Panc1 (cell line): ENCODE measurements at regions not wholly inside any gene's neighbourhood (a gene's known extent, or its start where the extent isn't known, plus 50 kb on each side); places are given as distances from the start of the nearest gene placed in this dataset.
"Not testable (repeated sequence)": the region's sequence is repeated elsewhere in the genome, so short reads cannot be mapped to it uniquely, and the experiment has no call there.

Experiments
- ATAC-seq: fragments of 200-7000 bp; cut with Tn5 transposase; 2 replicates; pipeline ENCODE4 v1.9.1; 2020; ENCODE audit warnings: mild to moderate bottlenecking, moderate library complexity
- BruUV-seq: library from RNA; stranded (reverse); fragments of 400-500 nt; replicated peaks from 2 replicates; lab custom pipeline; 2021; lab: Mats Ljungman, UMichigan
- CTCF ChIA-PET: fragments of 300-600 bp; sonication (Branson Sonifier 250); formaldehyde crosslinking; loops from one replicate; lab custom pipeline; 2022; ENCODE audit warnings: antibody characterized with exemption; lab: Charles Lee
- POLR2A ChIA-PET: fragments of 300-600 bp; sonication (Branson Sonifier 250); formaldehyde crosslinking; loops from one replicate; lab custom pipeline; 2022; ENCODE audit warnings: antibody characterized with exemption; lab: Charles Lee
- DNase-seq: peaks from one replicate; pipeline ENCODE4 v3.0.0-alpha.2; 2010; ENCODE audit warnings: low read depth, low spot score
- H3K27ac ChIP-seq: 2 replicates; pipeline ENCODE4 v1.5.1; 2011; ENCODE audit warnings: mild to moderate bottlenecking, low read length, inconsistent platforms
- H3K27me3 ChIP-seq: fragments of 200-500 bp; sonication (Bioruptor generic); 2 replicates; pipeline ENCODE4 v1.6.0; 2014; ENCODE audit warnings: low read length, inconsistent platforms; ENCODE audit not compliant: control insufficient read depth, insufficient read depth
- H3K36me3 ChIP-seq: fragments of 200-500 bp; sonication (Bioruptor generic); 2 replicates; pipeline ENCODE4 v1.5.1; 2014; ENCODE audit warnings: inconsistent platforms, mild to moderate bottlenecking, low read length, moderate library complexity; ENCODE audit not compliant: control insufficient read depth, insufficient read depth
- H3K4me1 ChIP-seq: 2 replicates; pipeline ENCODE4 v1.5.1; 2011; ENCODE audit warnings: inconsistent platforms, mild to moderate bottlenecking, low read length, moderate library complexity; ENCODE audit not compliant: control insufficient read depth, insufficient read depth
- H3K4me3 ChIP-seq, 2 experiments: 2 replicates each; pipeline ENCODE4 v1.5.1; 2011 to 2012; ENCODE audit warnings: low read depth in 2 of 2, low read length in 2 of 2, mild to moderate bottlenecking in 2 of 2, inconsistent platforms in 1 of 2, moderate library complexity in 1 of 2
- H3K9me3 ChIP-seq: fragments of 200-500 bp; sonication (Bioruptor generic); 2 replicates; pipeline ENCODE4 v1.5.1; 2014; ENCODE audit warnings: low read depth, mild to moderate bottlenecking, inconsistent platforms, low read length, moderate library complexity; ENCODE audit not compliant: control insufficient read depth, insufficient read depth
- POLR2AphosphoS5 ChIP-seq: IDR thresholded peaks from 2 replicates; pipeline ENCODE4 v1.6.1; 2012; ENCODE audit warnings: mild to moderate bottlenecking, low read depth, low read length, moderate library complexity
- REST ChIP-seq, 2 experiments: IDR thresholded peaks; 2 replicates each; pipeline ENCODE4 v1.6.1; 2011 to 2012; ENCODE audit warnings: low read depth in 2 of 2, control low read depth in 1 of 2, low read length in 1 of 2, mild to moderate bottlenecking in 1 of 2, moderate library complexity in 1 of 2; ENCODE audit not compliant: insufficient read depth in 1 of 2
- SIN3A ChIP-seq: IDR thresholded peaks from 2 replicates; pipeline ENCODE4 v1.6.1; 2012; ENCODE audit warnings: low read depth, mild to moderate bottlenecking, low read length, moderate library complexity, borderline replicate concordance; ENCODE audit not compliant: insufficient read depth
- TCF7L2 ChIP-seq: IDR thresholded peaks from 2 replicates; pipeline ENCODE4 v1.6.1; 2011; ENCODE audit warnings: mild to moderate bottlenecking, low read depth, low read length, inconsistent platforms
- in situ Hi-C: cut with HindIII; loops from 2 replicates; pipeline ENCODE4 v1.10.0; 2016; ENCODE audit warnings: low sequenced_read_pairs, low pct_unique_long_range_greater_than_20kb
- intact Hi-C: fragments of 100-400 bp; cut with micrococcal nuclease; formaldehyde crosslinking; loops from one replicate; pipeline ENCODE4 v1.10.0; 2022; ENCODE audit not compliant: unreplicated experiment
- TF ChIP-seq, protein P1 (sequence below): fragments of 450-650 bp; IDR thresholded peaks from 2 replicates; pipeline ENCODE4 v1.5.1; 2017; ENCODE audit warnings: mild to moderate bottlenecking

GRCh38 chr16:26594666-26595065 is 472.1 kb upstream of the C16orf82 start:
- H3K36me3 ChIP-seq, result no peaks in the 10 kb centered on the region
- TF ChIP-seq POLR2AphosphoS5 (no peak), SIN3A (no peak), REST (IDR thresholded peaks at IDR 0.05; ENCODE audit: insufficient read depth in 1 of 2, low read depth in 2 of 2, low read length in 1 of 2) (no peak), TCF7L2 (no peak)
- TF ChIP-seq, protein P1, sequence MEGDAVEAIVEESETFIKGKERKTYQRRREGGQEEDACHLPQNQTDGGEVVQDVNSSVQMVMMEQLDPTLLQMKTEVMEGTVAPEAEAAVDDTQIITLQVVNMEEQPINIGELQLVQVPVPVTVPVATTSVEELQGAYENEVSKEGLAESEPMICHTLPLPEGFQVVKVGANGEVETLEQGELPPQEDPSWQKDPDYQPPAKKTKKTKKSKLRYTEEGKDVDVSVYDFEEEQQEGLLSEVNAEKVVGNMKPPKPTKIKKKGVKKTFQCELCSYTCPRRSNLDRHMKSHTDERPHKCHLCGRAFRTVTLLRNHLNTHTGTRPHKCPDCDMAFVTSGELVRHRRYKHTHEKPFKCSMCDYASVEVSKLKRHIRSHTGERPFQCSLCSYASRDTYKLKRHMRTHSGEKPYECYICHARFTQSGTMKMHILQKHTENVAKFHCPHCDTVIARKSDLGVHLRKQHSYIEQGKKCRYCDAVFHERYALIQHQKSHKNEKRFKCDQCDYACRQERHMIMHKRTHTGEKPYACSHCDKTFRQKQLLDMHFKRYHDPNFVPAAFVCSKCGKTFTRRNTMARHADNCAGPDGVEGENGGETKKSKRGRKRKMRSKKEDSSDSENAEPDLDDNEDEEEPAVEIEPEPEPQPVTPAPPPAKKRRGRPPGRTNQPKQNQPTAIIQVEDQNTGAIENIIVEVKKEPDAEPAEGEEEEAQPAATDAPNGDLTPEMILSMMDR, result no peak
- intact Hi-C loops (no loop called here), in situ Hi-C loops (no loop called here)
- H3K27ac ChIP-seq, result no peak overlapping the region
- peaks cover 2% of the 10 kb centered on the region; the same call in 1 of the 2 replicates for H3K27me3 ChIP-seq
- ATAC-seq (no peak), DNase-seq (no peak)
- no peak overlapping the region for H3K4me3 ChIP-seq
- CTCF ChIA-PET, result no interaction called here
- BruUV-seq, result no TSS peak
- no peaks in the 10 kb centered on the region for H3K9me3 ChIP-seq
- no peaks in the 10 kb centered on the region for H3K4me1 ChIP-seq
- POLR2A ChIA-PET, result no interaction called here

DNA sequence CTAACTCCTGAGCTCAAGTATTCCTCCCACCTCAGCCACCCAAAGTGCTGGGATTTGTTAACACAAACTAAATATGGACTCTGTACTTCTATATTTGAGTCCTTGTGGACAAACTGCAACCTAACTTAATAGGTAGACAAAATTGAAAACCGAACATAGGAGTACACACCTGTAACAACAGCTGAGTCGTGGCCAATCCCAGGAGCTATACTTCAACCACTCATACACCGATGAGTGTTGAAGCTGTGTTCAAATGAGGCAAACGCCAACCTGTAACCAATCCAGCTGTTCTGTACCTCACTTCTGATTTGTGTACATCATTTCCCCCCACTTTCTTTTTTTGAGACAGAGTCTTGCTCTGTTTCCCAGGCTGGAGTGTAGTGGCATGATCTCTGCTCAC is 471.5 kb upstream of the C16orf82 start:
- H3K27me3 ChIP-seq, result peaks cover 2% of the 10 kb centered on the region; the same call in 1 of the 2 replicates
- ChIA-PET POLR2A (no interaction called here), CTCF (no interaction called here)
- no peak overlapping the region for H3K27ac ChIP-seq
- H3K36me3 ChIP-seq, result no peaks in the 10 kb centered on the region
- no peak for ATAC-seq
- no peak for TF ChIP-seq SIN3A
- no peak for TF ChIP-seq POLR2AphosphoS5
- TF ChIP-seq TCF7L2, result no peak
- TF ChIP-seq, protein P1, result no peak
- no peak for TF ChIP-seq REST (IDR thresholded peaks at IDR 0.05; ENCODE audit: insufficient read depth in 1 of 2, low read depth in 2 of 2, low read length in 1 of 2)
- H3K4me1 ChIP-seq, result no peaks in the 10 kb centered on the region
- no peak for DNase-seq
- BruUV-seq, result no TSS peak
- H3K4me3 ChIP-seq, result no peak overlapping the region
- intact Hi-C loops (no loop called here), in situ Hi-C loops (no loop called here)
- no peaks in the 10 kb centered on the region for H3K9me3 ChIP-seq

DNA sequence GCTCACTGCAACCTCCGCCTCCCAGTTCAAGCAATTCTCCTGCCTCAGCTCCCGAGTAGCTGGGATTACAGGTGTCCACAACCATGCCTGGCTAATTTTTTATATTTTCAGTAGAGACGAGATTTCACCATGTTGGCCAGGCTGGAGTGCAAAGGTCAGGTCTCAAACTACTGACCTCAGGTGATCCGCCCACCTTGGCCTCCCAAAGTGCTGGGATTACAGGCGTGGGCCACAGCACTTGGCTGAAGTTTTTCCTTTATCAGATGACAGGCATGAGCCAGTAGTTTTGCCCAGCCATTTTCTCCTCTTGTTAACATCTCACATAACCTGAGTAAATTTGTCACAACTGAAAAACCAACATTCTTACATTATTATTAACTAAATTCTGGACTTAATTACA is 470.7 kb upstream of the C16orf82 start:
- DNase-seq, H3K9me3 ChIP-seq, in situ Hi-C loops, H3K27ac ChIP-seq, POLR2A ChIA-PET, intact Hi-C loops, H3K4me3 ChIP-seq, CTCF ChIA-PET, H3K4me1 ChIP-seq, ATAC-seq, H3K27me3 ChIP-seq, H3K36me3 ChIP-seq, BruUV-seq: not testable (repeated sequence)
